HEK293 (cell line): ENCODE measurements at regions not wholly inside any gene's neighbourhood (a gene's known extent, or its start where the extent isn't known, plus 50 kb on each side); places are given as distances from the start of the nearest gene placed in this dataset.

Source experiments
- CTCF ChIA-PET: fragments of 350-600 bp; formaldehyde crosslinking; extraction: SDS; loops from one replicate; lab custom pipeline; 2021; ENCODE audit warnings: antibody characterized with exemption; lab: Yijun Ruan, JAX
- POLR2A ChIA-PET: fragments of 300-600 bp; formaldehyde crosslinking; extraction: SDS; loops from one replicate; lab custom pipeline; 2020; ENCODE audit warnings: antibody characterized with exemption, inconsistent platforms; lab: Yijun Ruan, JAX
- H3K27ac ChIP-seq: fragments of 200-500 bp; sonication (Bioruptor generic); 2 replicates; pipeline ENCODE4 v1.5.1; 2014; ENCODE audit warnings: low read depth, low read length, control low read depth, inconsistent platforms; ENCODE audit errors: extremely low read depth
- H3K36me3 ChIP-seq, 2 experiments: fragments of 200-500 bp in 1 of 2; sonication (Bioruptor generic) in 1 of 2; 1 replicate in 1 of 2; 2 replicates in 1 of 2; pipeline ENCODE4 v1.5.1; 2014 to 2017; ENCODE audit warnings: inconsistent platforms in 2 of 2, low read length in 2 of 2; ENCODE audit not compliant: control insufficient read depth in 2 of 2, insufficient read depth in 1 of 2
- H3K4me1 ChIP-seq: fragments of 200-500 bp; sonication (Bioruptor generic); 2 replicates; pipeline ENCODE4 v1.5.1; 2014; ENCODE audit warnings: mild to moderate bottlenecking, low read length, inconsistent platforms; ENCODE audit not compliant: control insufficient read depth, insufficient read depth
- H3K4me3 ChIP-seq: 2 replicates; pipeline ENCODE4 v1.5.1; 2011; ENCODE audit warnings: low read depth, mild to moderate bottlenecking, control low read depth, low read length, moderate library complexity
- H3K9me3 ChIP-seq: fragments of 200-500 bp; sonication (Bioruptor generic); 2 replicates; pipeline ENCODE4 v1.5.1; 2014; ENCODE audit warnings: low read depth, low read length, inconsistent platforms; ENCODE audit not compliant: control insufficient read depth, insufficient read depth
- ATF2 ChIP-seq: fragments of 450-650 bp; formaldehyde crosslinking; IDR thresholded peaks from 2 replicates; pipeline ENCODE4 v1.5.1; 2016; ENCODE audit warnings: missing biosample characterization, missing genetic modification characterization, low read depth
- ELK4 ChIP-seq: IDR thresholded peaks from 2 replicates; pipeline ENCODE4 v1.6.1; 2011; ENCODE audit warnings: mild to moderate bottlenecking, low read depth, low read length, borderline replicate concordance
- FEZF1 ChIP-seq: fragments of 450-650 bp; formaldehyde crosslinking; IDR thresholded peaks from 2 replicates; pipeline ENCODE4 v1.5.1; 2016; ENCODE audit warnings: missing biosample characterization, missing genetic modification characterization
- GLIS1 ChIP-seq: fragments of 450-650 bp; formaldehyde crosslinking; IDR thresholded peaks from 2 replicates; pipeline ENCODE4 v1.5.1; 2016; ENCODE audit warnings: missing biosample characterization, missing genetic modification characterization
- INSM2 ChIP-seq: fragments of 450-650 bp; formaldehyde crosslinking; IDR thresholded peaks from 2 replicates; pipeline ENCODE4 v1.5.1; 2016; ENCODE audit warnings: missing biosample characterization, missing genetic modification characterization
- MEIS1 ChIP-seq: sonication (generic); formaldehyde crosslinking; IDR thresholded peaks from 2 replicates; pipeline ENCODE4 v1.8.1; 2022; ENCODE audit warnings: missing genetic modification reagents, mild to moderate bottlenecking, borderline replicate concordance
- MYNN ChIP-seq: fragments of 450-650 bp; formaldehyde crosslinking; IDR thresholded peaks from 2 replicates; pipeline ENCODE4 v1.5.1; 2016; ENCODE audit warnings: missing biosample characterization, missing genetic modification characterization, borderline replicate concordance
- OVOL3 ChIP-seq: fragments of 450-650 bp; formaldehyde crosslinking; IDR thresholded peaks from 2 replicates; pipeline ENCODE4 v1.5.1; 2016; ENCODE audit warnings: missing biosample characterization, missing genetic modification characterization
- SCRT1 ChIP-seq: fragments of 450-650 bp; formaldehyde crosslinking; IDR thresholded peaks from 2 replicates; pipeline ENCODE4 v1.5.1; 2016; ENCODE audit warnings: missing biosample characterization, missing genetic modification characterization, borderline replicate concordance
- ZBTB1 ChIP-seq: fragments of 450-650 bp; formaldehyde crosslinking; IDR thresholded peaks from 2 replicates; pipeline ENCODE4 v1.5.1; 2016; ENCODE audit warnings: missing biosample characterization, missing genetic modification characterization
- ZBTB11 ChIP-seq: fragments of 450-650 bp; formaldehyde crosslinking; conservative IDR thresholded peaks from 2 replicates; pipeline ENCODE4 v1.5.1; 2016; ENCODE audit warnings: low read depth, missing biosample characterization, missing genetic modification characterization
- ZFP69B ChIP-seq: fragments of 450-650 bp; formaldehyde crosslinking; IDR thresholded peaks from 2 replicates; pipeline ENCODE4 v1.5.1; 2016; ENCODE audit warnings: missing biosample characterization, missing genetic modification characterization
- ZIC2 ChIP-seq: fragments of 450-650 bp; formaldehyde crosslinking; IDR thresholded peaks from 2 replicates; pipeline ENCODE4 v1.5.1; 2016; ENCODE audit warnings: missing biosample characterization, missing genetic modification characterization
- ZNF10 ChIP-seq: fragments of 450-650 bp; formaldehyde crosslinking; IDR thresholded peaks from 2 replicates; pipeline ENCODE4 v1.5.1; 2017; ENCODE audit warnings: missing biosample characterization, missing genetic modification characterization
- ZNF155 ChIP-seq: fragments of 450-650 bp; formaldehyde crosslinking; IDR thresholded peaks from 2 replicates; pipeline ENCODE4 v1.5.1; 2016; ENCODE audit warnings: missing biosample characterization, missing genetic modification characterization
- ZNF211 ChIP-seq: fragments of 450-650 bp; formaldehyde crosslinking; IDR thresholded peaks from 2 replicates; pipeline ENCODE4 v1.5.1; 2016; ENCODE audit warnings: low read depth, missing biosample characterization, missing genetic modification characterization
- ZNF239 ChIP-seq: fragments of 450-650 bp; formaldehyde crosslinking; IDR thresholded peaks from 2 replicates; pipeline ENCODE4 v1.5.1; 2016; ENCODE audit warnings: missing biosample characterization, missing genetic modification characterization
- ZNF362 ChIP-seq: fragments of 450-650 bp; formaldehyde crosslinking; IDR thresholded peaks from 2 replicates; pipeline ENCODE4 v1.5.1; 2016; ENCODE audit warnings: missing biosample characterization, missing genetic modification characterization
- ZNF426 ChIP-seq: fragments of 450-650 bp; formaldehyde crosslinking; IDR thresholded peaks from 2 replicates; pipeline ENCODE4 v1.5.1; 2017; ENCODE audit warnings: missing biosample characterization, missing genetic modification characterization, mild to moderate bottlenecking, inconsistent platforms, moderate library complexity
- ZNF510 ChIP-seq: fragments of 450-650 bp; formaldehyde crosslinking; IDR thresholded peaks from 2 replicates; pipeline ENCODE4 v1.5.1; 2018; ENCODE audit warnings: mild to moderate bottlenecking, missing genetic modification characterization, missing biosample characterization; ENCODE audit not compliant: insufficient replicate concordance
- ZNF513 ChIP-seq: fragments of 450-650 bp; IDR thresholded peaks from 2 replicates; pipeline ENCODE4 v1.5.1; 2018; ENCODE audit warnings: missing biosample characterization, missing genetic modification characterization
- ZNF530 ChIP-seq: fragments of 450-650 bp; formaldehyde crosslinking; IDR thresholded peaks from 2 replicates; pipeline ENCODE4 v1.5.1; 2016; ENCODE audit warnings: low read depth, missing biosample characterization, missing genetic modification characterization
- ZNF76 ChIP-seq: fragments of 450-650 bp; formaldehyde crosslinking; IDR thresholded peaks from 2 replicates; pipeline ENCODE4; 2016; ENCODE audit warnings: low read depth, missing biosample characterization, missing genetic modification characterization, borderline replicate concordance
- ZSCAN16 ChIP-seq: fragments of 450-650 bp; formaldehyde crosslinking; IDR thresholded peaks from 2 replicates; pipeline ENCODE4 v1.5.1; 2016; ENCODE audit warnings: missing biosample characterization, missing genetic modification characterization

- ChIA-PET POLR2A (no interaction called here), CTCF (no interaction called here)
- TF ChIP-seq ZFP69B (tag by site-specific recombination) = no peak
- no peak for TF ChIP-seq ZNF155 (tag by site-specific recombination)
- TF ChIP-seq ZNF530 = no peak
- TF ChIP-seq GLIS1 = no peak
- TF ChIP-seq SCRT1 (tag by site-specific recombination) = no peak
- TF ChIP-seq ZNF76 (tag by site-specific recombination) = no peak
- no peak for TF ChIP-seq FEZF1
- TF ChIP-seq ZNF10 (tag by site-specific recombination) = no peak
- TF ChIP-seq ZNF510 (tag by site-specific recombination) = no peak
- TF ChIP-seq MEIS1 (CRISPR knock-in tag) = no peak
- TF ChIP-seq ZNF513 (tag by site-specific recombination) = no peak
- TF ChIP-seq ZNF426 = no peak
- no peak for TF ChIP-seq ZBTB1 (tag by site-specific recombination)
- no peak for TF ChIP-seq OVOL3
Measured at GRCh38 chr20:41830702-41831101, 212.5 kb upstream of the CHD6 start.

GRCh38 chr20:41819436-41819835, 201.3 kb upstream of the CHD6 start:
- H3K36me3 ChIP-seq = no peaks in the 10 kb centered on the region
- ChIA-PET POLR2A (no interaction called here), CTCF (no interaction called here)
- H3K4me3 ChIP-seq = no peak overlapping the region
- no peaks in the 10 kb centered on the region for H3K4me1 ChIP-seq
- no peaks in the 10 kb centered on the region for H3K9me3 ChIP-seq
- H3K27ac ChIP-seq = no peak overlapping the region
- TF ChIP-seq ZNF239 = no peak
- no peak for TF ChIP-seq ZSCAN16 (tag by site-specific recombination)
- TF ChIP-seq ZBTB11 (tag by site-specific recombination) = no peak
- no peak for TF ChIP-seq ZNF362 (tag by site-specific recombination)
- TF ChIP-seq SCRT1 (tag by site-specific recombination) = no peak
- TF ChIP-seq INSM2 (tag by site-specific recombination) = no peak
- no peak for TF ChIP-seq ZIC2 (tag by site-specific recombination)
- no peak for TF ChIP-seq ATF2 (tag by site-specific recombination)
- no peak for TF ChIP-seq MYNN (tag by site-specific recombination)
- no peak for TF ChIP-seq ELK4
- TF ChIP-seq ZNF211 (tag by site-specific recombination) = no peak

More at GRCh38 chr20:41830702-41831101, 212.5 kb upstream of the CHD6 start:
- Histone ChIP-seq H3K9me3 (no peaks in the 10 kb centered on the region), H3K27ac (no peak overlapping the region), H3K4me1 (no peaks in the 10 kb centered on the region), H3K36me3 (no peaks in the 10 kb centered on the region), H3K4me3 (no peak overlapping the region)
